ENCODE measurements at regions not wholly inside any gene's neighbourhood (a gene's known extent, or its start where the extent isn't known, plus 50 kb on each side); places are given as distances from the start of the nearest gene placed in this dataset.

DNA sequence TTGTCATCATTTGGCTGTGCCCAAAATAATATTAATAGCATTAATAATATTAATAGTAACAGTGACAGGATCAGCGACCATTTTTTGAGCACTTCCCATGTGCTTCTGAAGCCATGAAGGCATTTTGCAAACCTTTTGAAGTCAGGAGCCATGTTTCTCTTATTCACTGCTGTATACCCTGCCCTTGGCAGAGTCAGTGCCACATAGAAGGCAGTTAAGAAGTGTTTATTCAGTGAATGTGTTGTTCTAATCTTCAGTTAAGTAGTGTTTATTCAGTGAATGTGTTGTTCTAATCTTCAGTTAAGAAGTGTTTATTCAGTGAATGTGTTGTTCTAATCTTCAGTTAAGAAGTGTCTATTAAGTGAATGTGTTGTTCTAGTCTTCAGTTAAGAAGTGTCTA, 319.7 kb upstream of the NAV3 start:
- TF ChIP-seq, protein P1, sequence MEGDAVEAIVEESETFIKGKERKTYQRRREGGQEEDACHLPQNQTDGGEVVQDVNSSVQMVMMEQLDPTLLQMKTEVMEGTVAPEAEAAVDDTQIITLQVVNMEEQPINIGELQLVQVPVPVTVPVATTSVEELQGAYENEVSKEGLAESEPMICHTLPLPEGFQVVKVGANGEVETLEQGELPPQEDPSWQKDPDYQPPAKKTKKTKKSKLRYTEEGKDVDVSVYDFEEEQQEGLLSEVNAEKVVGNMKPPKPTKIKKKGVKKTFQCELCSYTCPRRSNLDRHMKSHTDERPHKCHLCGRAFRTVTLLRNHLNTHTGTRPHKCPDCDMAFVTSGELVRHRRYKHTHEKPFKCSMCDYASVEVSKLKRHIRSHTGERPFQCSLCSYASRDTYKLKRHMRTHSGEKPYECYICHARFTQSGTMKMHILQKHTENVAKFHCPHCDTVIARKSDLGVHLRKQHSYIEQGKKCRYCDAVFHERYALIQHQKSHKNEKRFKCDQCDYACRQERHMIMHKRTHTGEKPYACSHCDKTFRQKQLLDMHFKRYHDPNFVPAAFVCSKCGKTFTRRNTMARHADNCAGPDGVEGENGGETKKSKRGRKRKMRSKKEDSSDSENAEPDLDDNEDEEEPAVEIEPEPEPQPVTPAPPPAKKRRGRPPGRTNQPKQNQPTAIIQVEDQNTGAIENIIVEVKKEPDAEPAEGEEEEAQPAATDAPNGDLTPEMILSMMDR (IDR thresholded peaks at IDR 0.05; ENCODE audit: borderline replicate concordance, extremely low read depth, low read length, poor library complexity, severe bottlenecking) = no peak
- TF ChIP-seq EZH2 (IDR thresholded peaks at IDR 0.05; ENCODE audit: borderline replicate concordance, low read depth, low read length, severe bottlenecking) = no peak
